ENCODE measurements at regions not wholly inside any gene's neighbourhood (a gene's known extent, or its start where the extent isn't known, plus 50 kb on each side); places are given as distances from the start of the nearest gene placed in this dataset.

DNA sequence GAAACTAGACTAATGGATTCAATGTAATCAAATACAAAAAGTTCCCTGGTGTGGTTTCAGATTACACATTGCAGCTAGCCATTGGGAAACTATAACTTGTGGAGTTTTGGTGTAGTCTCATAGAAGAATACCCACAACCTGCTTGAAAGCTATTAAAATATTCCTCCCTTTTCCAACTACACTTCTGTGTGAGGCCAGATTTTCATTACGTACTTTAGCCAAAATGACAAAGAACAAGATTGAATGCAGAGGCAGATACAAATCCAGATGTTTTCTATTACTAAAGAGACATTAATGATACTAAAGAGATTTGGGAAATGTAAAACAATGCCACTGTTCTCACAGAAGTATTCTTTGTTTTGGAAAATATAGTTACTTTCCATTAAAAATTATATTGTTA lies 128.7 kb upstream of the SLC35G4 start:
- TF ChIP-seq EZH2phosphoT487 (IDR thresholded peaks at IDR 0.05; ENCODE audit: insufficient read depth, low read depth): no peak
- TF ChIP-seq EZH2 (IDR thresholded peaks at IDR 0.05; ENCODE audit: insufficient read depth, poor library complexity, severe bottlenecking): no peak

All from GM23248 (cell line).